Heart left ventricle (tissue), 16 donors: ENCODE measurements at regions not wholly inside any gene's neighbourhood (a gene's known extent, or its start where the extent isn't known, plus 50 kb on each side); places are given as distances from the start of the nearest gene placed in this dataset.

Experiments used
- ATAC-seq, 4 donors: fragments of 200-7000 bp; cut with Tn5 transposase; one replicate each; pipeline ENCODE4 v1.9.1; 2020 to 2022; ENCODE audit warnings: moderate library complexity in 4 of 4, mild to moderate bottlenecking in 3 of 4, moderate number of reproducible peaks in 1 of 4
- DNase-seq, 5 donors: peaks; one replicate each; pipeline ENCODE4 v3.0.0-alpha.2; 2020
- H3K27ac ChIP-seq, 12 donors: fragments of 200-600 bp; sonication (generic) in 4 of 12; one replicate each; pipeline versions ENCODE4 v1.5.0 to v1.8.0; 2016 to 2022; ENCODE audit warnings: mild to moderate bottlenecking in 2 of 12
- H3K27me3 ChIP-seq, 9 donors: fragments of 200-600 bp; sonication (generic) in 2 of 9; one replicate each; pipeline versions ENCODE4 v1.5.1 to v1.8.0; 2016 to 2022; ENCODE audit warnings: mild to moderate bottlenecking in 3 of 9
- H3K36me3 ChIP-seq, 9 donors: fragments of 200-600 bp; sonication (generic) in 2 of 9; one replicate each; pipeline versions ENCODE4 v1.5.0 to v1.8.0; 2018 to 2022; ENCODE audit warnings: mild to moderate bottlenecking in 2 of 9
- H3K4me1 ChIP-seq, 12 donors: fragments of 200-600 bp; sonication (generic) in 4 of 12; one replicate each; pipeline versions ENCODE4 v1.5.0 to v1.8.0; 2016 to 2022; ENCODE audit warnings: mild to moderate bottlenecking in 3 of 12
- H3K4me3 ChIP-seq, 12 donors: fragments of 200-600 bp; sonication (generic) in 4 of 12; one replicate each; pipeline versions ENCODE4 v1.5.0 to v1.8.0; 2017 to 2022; ENCODE audit warnings: mild to moderate bottlenecking in 9 of 12, moderate library complexity in 4 of 12
- H3K9me3 ChIP-seq, 12 donors: fragments of 200-600 bp; sonication (generic) in 4 of 12; one replicate each; pipeline versions ENCODE4 v1.5.0 to v1.8.0; 2016 to 2022; ENCODE audit warnings: mild to moderate bottlenecking in 1 of 12
- CTCF ChIP-seq, 12 donors: fragments of 200-600 bp; sonication (generic) in 4 of 12; IDR thresholded peaks; one replicate each; pipeline versions ENCODE4 v1.5.0 to v1.8.0; 2018 to 2022; ENCODE audit warnings: antibody characterized with exemption in 12 of 12, mild to moderate bottlenecking in 5 of 12
- POLR2A ChIP-seq, 2 donors: fragments of 450-650 bp; IDR thresholded peaks; one replicate each; pipeline ENCODE4 v1.6.1; 2017; ENCODE audit warnings: antibody characterized with exemption in 2 of 2, mild to moderate bottlenecking in 2 of 2, moderate library complexity in 2 of 2
- WGBS, 4 donors: extraction: QIAGEN DNeasy Blood & Tissue Kit in 2 of 4; methylation state at CpG; one replicate each; pipeline versions ENCODE4 v1.1.5 to v1.1.7; 2013 to 2018; 5-methylcytosine and 5-hydroxymethylcytosine counted together
- intact Hi-C, 10 donors: fragments of 100-400 bp; cut with DNase I; formaldehyde crosslinking; loops; one replicate each; pipeline versions ENCODE4 v1.11.1 to v1.14.2; 2022
- donor health status: ischemic (EF 13 %, LVEDD 7.1; RV severe dilation, severe dysfunction).
- donor health status: healthy with polysubstance abuse.
- donor health status: DM: no; HTN: yes; CAD: no.
- donor health status: DM: no; HTN: no; CAD: no.
- donor health status: ischemic (EF 25% LVEDD 6.9; RV normal size, moderate dysfunction).
- donor health status: ischemic (EF 25% LVEDD 5.7; RV mildly dilated, moderate dysfunction).
- donor health status: healthy.
- donor health status: DM: yes; HTN: yes; CAD: no.
- donor health status: ischemic (EF 35%, LVEDD 5.7; RV mildly dilated, moderate dysfunction).
- donor health status: nonischemic (EF 11% LVEDD 7.7; RV severe dilation, severe dysfunction).
- donor health status: DM: yes; HTN: yes; CAD: no.
- donor health status: PGD.
- donor health status: ischemic (EF 29% LVEDD 5.4; RV normal size, mild dysfunction).
- donor health status: nonischemic (EF 23%, LVEDD 6.1; RV moderate dilation, normal function).

GRCh38 chr7:121576148-121576917 lies 180.2 kb upstream of the FAM3C start:
- Histone ChIP-seq H3K36me3 (no peaks in the 10 kb centered on the region), H3K9me3 (no peaks in the 10 kb centered on the region), H3K27me3 (peaks cover 0 to 5% (median 0%) of the 10 kb centered on the region in 9 donors), H3K4me3 (no peak overlapping the region), H3K27ac (no peak overlapping the region), H3K4me1 (no peaks in the 10 kb centered on the region)
- intact Hi-C loops, result no loop called here
- ATAC-seq, result no peak
- DNase-seq, result no peak
- TF ChIP-seq CTCF (IDR thresholded peaks at IDR 0.05) (no peak), POLR2A (IDR thresholded peaks at IDR 0.05) (no peak)
- 42 to 45% (median 44%) methylated on average over 6 of the region's 6 CpGs for WGBS, 4 donors

- Histone ChIP-seq H3K9me3 (no peaks in the 10 kb centered on the region), H3K4me1 (no peaks in the 10 kb centered on the region), H3K27ac (no peak overlapping the region), H3K4me3 (no peak overlapping the region), H3K36me3 (no peaks in the 10 kb centered on the region), H3K27me3 (peaks cover 0 to under 1% (median 0%) of the 10 kb centered on the region in 9 donors)
- DNase-seq, result no peak
- ATAC-seq, result no peak
- intact Hi-C loops, result no loop called here
- TF ChIP-seq POLR2A (IDR thresholded peaks at IDR 0.05) (no peak), CTCF (IDR thresholded peaks at IDR 0.05) (no peak)
- WGBS, 4 donors, result 52 to 61% (median 57%) methylated on average over 1 of the region's 1 CpG
These were observed 179.2 kb upstream of the FAM3C start for GRCh38 chr7:121575194-121575765.

- no peak for ATAC-seq
- Histone ChIP-seq H3K36me3 (no peaks in the 10 kb centered on the region), H3K27me3 (no peaks in the 10 kb centered on the region), H3K4me3 (no peak overlapping the region), H3K27ac (no peak overlapping the region), H3K9me3 (no peaks in the 10 kb centered on the region), H3K4me1 (no peaks in the 10 kb centered on the region)
- no peak for DNase-seq
- intact Hi-C loops, result no loop called here
- TF ChIP-seq CTCF (IDR thresholded peaks at IDR 0.05), result no peak
- TF ChIP-seq POLR2A (IDR thresholded peaks at IDR 0.05), result no peak
These were observed 178.0 kb upstream of the FAM3C start for GRCh38 chr7:121574109-121574508.

- intact Hi-C loops, result no loop called here
- no peak overlapping the region for H3K4me3 ChIP-seq
- H3K27ac ChIP-seq, result no peak overlapping the region
- H3K27me3 ChIP-seq, result no peaks in the 10 kb centered on the region
- DNase-seq (no peak), ATAC-seq (no peak)
- H3K9me3 ChIP-seq, result no peaks in the 10 kb centered on the region
- 69 to 88% (median 83%) methylated on average over 3 to 7 of the region's 7 CpGs for WGBS, 4 donors
- TF ChIP-seq POLR2A (IDR thresholded peaks at IDR 0.05) (no peak), CTCF (IDR thresholded peaks at IDR 0.05) (no peak)
- no peaks in the 10 kb centered on the region for H3K4me1 ChIP-seq
- no peaks in the 10 kb centered on the region for H3K36me3 ChIP-seq
These were observed 176.5 kb upstream of the FAM3C start for GRCh38 chr7:121572615-121573014.
